ENCODE measurements at regions not wholly inside any gene's neighbourhood (a gene's known extent, or its start where the extent isn't known, plus 50 kb on each side); places are given as distances from the start of the nearest gene placed in this dataset.

GRCh38 chr4:151486168-151486567, 77.2 kb downstream of the FHIP1A start (continued):
- TF ChIP-seq E2F8 (IDR thresholded peaks at IDR 0.05; ENCODE audit: low read depth, partially characterized antibody) (no peak), CUX1 (IDR thresholded peaks at IDR 0.05; ENCODE audit: insufficient replicate concordance, low read depth, low read length) (no peak), ZNF24 (IDR thresholded peaks at IDR 0.05) (no peak), NR2C2 (IDR thresholded peaks at IDR 0.05; ENCODE audit: borderline replicate concordance, control insufficient read depth, insufficient read length, low read depth) (no peak), CREM (IDR thresholded peaks at IDR 0.05; ENCODE audit: low read depth) (no peak)
